ENCODE measurements at regions not wholly inside any gene's neighbourhood (a gene's known extent, or its start where the extent isn't known, plus 50 kb on each side); places are given as distances from the start of the nearest gene placed in this dataset.

DNA sequence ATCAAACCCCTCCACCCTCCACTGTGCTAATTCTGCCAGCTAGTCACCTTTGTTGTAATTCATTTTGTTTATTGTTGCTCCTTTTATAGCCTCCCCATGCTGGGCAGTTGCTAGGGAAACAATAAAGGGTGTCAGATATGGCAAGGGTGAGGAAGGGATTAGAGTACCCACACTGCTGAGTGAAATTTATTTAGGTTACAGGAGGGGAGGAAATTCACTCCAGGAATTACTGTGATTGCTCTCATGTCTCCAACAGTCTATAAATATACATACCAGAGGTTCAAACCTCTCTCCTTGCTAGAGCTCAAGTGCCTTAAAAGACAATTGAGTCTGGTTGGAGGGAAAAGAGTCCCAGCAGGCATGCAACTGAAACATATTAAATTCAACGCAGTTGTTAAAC is 90.6 kb upstream of the ADGRF1 start:
- TF ChIP-seq, protein P1, sequence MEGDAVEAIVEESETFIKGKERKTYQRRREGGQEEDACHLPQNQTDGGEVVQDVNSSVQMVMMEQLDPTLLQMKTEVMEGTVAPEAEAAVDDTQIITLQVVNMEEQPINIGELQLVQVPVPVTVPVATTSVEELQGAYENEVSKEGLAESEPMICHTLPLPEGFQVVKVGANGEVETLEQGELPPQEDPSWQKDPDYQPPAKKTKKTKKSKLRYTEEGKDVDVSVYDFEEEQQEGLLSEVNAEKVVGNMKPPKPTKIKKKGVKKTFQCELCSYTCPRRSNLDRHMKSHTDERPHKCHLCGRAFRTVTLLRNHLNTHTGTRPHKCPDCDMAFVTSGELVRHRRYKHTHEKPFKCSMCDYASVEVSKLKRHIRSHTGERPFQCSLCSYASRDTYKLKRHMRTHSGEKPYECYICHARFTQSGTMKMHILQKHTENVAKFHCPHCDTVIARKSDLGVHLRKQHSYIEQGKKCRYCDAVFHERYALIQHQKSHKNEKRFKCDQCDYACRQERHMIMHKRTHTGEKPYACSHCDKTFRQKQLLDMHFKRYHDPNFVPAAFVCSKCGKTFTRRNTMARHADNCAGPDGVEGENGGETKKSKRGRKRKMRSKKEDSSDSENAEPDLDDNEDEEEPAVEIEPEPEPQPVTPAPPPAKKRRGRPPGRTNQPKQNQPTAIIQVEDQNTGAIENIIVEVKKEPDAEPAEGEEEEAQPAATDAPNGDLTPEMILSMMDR (IDR thresholded peaks at IDR 0.05) = no peak
- TF ChIP-seq TCF7L2 (IDR thresholded peaks at IDR 0.05; ENCODE audit: low read depth, low read length) (peak; percentile 66), POLR2AphosphoS5 (IDR thresholded peaks at IDR 0.05; ENCODE audit: low read depth, low read length) (peak; percentile 18; the same call in 1 of the 2 replicates)
